NCI-H345 treated with DMSO at 0.1 percent for 48 hours (cell line): ENCODE measurements at regions not wholly inside any gene's neighbourhood (a gene's known extent, or its start where the extent isn't known, plus 50 kb on each side); places are given as distances from the start of the nearest gene placed in this dataset.

Experiments
- DNase-seq: peaks from one replicate; lab custom pipeline; 2025; ENCODE audit not compliant: unreplicated experiment; lab: John Stamatoyannopoulos, UW

DNA sequence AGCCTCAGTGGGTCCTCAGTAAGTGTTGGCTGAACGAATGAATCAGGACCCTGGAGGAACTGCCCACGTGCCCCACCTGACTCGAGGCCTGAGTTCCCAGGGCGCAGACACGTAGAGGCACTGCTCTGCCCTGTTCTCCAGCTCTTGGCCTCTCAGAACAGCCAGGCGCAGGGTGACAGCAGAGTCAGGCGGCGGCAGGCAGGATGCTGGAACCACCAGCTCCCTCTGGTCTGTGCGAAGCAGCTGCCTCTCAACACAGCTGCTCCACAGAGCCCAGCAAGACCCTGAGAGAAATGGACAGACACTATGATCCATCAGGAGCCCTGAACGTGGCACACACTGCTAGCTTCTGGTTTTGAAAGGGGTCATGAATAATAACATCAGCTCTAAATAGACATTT, 53.1 kb upstream of the BCO1 start:
- DNase-seq, result no peak

DNA sequence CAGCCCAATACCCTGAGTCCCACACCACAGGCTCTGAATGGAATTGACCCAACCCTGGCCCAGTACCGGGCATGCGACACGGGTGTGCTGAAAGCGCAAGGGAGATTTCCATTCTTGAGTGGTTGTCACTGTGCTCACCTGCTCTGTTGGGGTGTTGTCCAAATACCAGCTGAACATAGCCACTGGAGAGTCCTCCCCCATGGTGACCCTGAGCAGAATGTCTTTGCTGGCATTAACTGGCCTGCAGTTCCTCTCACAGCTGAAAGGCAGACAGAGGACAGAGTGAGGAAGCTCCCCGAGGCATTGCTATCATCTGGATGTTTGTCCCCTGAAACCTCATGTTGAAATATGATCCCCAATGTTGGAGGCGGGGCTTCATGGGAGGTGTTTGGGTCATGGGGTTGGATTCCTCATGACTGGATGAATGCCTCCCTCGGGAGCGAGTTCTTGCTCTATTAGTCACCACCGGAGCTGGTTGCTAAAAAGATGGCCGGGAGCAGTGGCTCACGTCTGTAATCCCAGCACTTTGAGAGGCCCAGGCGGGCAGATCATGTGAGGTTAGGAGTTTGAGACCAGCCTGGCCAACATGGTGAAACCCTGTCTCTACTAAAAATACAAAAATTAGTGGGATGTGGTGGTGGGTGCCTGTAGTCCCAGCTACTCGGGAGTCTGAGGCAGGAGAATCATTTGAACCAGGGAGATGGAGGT, 57.3 kb upstream of the BCO1 start:
- DNase-seq, result no peak

DNA sequence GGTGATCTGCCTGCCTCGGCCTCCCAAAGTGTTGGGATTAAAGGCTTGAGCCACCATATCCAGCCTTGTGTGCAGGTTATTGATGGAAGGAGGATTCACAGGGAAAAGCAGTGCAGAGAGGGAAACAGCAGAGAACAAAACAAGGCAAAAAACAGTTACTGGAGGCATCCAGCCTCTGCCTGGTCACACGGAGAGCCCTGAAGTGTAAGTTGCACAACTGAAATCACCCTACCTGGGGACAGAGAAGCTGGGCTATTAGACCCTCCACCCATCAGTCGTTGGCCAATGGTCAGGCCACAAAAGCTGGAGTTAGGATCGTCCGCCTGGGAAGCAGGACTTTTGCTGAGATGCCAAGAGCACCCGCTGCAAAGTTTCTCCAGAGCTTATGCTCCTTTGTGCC, 57.9 kb upstream of the BCO1 start:
- DNase-seq, result no peak

DNA sequence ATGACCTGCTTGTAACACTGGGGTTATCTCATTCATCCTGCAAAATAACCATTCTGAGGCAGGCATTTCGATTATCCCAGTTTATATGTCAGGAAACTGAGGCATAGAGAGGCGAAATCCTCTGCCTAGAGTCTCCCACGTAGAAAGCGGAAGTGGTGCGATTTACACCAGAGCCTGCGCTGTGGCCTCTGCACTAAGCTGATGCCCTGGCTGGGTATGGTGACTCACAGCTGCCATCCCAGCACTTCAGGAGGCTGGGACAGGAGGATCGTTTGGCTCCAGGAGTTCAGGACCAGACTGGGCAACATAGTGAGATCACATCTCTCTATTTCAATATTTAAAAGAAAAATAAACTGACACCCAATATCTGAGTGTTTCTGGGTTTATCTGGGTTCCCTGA, 59.3 kb upstream of the BCO1 start:
- DNase-seq, result no peak

DNA sequence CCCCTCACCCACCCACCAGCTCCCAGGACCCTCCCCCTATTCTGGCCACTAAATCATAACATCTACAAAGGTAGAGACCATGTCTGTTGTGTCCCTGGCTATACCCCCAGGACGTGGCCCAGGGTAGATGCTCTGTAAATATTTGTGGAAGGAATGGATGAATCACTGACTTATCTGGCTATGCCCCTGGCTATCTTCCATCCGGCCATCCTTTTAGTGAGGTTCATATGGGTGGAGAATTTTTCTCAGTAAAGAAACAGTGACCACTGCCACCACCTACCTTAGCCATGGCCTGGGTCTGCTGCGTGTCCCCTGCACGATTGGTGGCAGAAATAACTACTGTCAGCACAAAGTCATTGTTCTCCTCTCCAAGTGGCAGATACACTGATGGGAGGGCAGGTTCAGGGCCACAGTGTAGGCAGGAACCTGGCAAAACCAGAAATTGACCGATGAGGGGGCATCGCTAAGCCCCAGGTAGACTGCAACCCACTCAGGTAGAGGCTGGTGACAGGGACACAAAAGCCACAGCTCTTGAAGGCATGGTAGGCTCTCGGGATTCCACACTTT, 63.1 kb upstream of the BCO1 start:
- DNase-seq, result no peak

DNA sequence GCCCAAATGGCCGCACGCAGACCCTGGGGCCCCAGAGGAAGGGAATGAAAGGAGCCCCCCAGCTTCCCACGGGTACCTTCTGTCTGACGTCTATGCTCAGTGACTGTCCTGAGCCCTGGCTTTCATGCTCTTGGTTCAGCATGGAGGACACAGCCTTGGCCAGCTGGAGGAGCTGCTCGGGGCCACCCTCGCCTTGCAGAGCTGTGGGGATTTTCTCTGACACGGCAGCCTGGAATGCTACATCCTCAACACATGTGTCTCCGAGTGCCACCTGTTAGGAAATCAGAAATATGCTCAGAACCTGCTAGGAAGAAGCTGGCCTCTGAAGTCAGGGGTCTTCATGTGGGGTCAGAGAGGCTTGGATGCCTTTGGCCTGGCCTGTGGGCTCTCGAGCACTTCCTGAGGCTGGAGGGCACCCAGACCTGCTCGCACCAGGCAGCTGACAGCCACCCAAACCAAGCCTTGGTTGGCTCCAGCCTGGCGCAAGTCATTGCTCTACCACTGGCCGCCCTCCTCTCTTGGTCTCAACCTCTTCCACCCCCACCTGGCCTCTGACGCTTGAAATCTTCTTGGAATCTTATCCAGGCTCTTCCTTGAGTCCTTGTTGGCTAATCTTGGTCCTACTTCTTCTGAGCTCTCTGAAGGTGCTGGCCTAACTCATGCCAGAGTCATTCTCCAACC, 63.7 kb upstream of the BCO1 start:
- no peak for DNase-seq

DNA sequence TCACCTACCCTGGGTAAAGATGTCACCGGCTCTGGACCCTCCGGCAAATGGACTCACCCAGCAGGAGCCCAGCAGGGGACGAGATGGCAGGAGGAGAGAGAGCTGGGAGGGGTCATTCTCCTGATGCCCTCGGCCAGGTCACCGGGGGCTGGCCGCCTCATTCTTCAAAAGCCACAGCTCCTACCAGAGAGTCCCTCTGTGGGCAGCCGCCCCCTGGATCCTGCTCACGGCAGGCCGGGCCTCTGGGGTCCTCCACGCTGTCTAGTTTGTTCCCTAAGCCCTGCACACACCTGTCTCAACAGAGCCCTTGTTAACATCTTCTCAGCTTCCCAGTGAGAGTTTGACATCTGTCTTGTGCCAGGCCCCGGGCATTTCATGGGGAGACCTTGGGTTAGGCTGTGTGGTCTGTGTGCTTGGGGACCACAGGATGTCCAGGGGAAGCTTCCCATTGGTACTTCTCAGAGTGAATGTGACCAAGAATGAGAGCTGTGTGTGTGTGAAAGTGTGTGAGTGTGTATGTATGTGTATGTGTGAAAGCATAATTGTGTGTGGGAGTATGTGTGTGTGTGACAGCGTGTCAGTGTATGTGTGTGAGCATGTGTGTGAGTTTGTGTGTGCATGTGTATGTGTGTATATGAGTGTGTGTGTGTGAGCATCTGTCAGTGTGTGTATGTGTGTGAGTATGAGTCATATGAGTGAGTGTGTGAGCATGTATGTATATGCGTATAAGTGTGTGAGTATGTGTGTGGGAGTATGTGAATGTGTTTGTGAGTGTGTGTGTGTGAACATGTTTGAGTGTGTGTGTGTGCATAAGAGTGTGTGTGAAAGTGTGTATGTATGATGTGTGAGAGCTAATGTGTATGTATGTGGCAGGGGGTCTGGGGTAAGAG, 65.5 kb upstream of the BCO1 start:
- DNase-seq, result no peak

DNA sequence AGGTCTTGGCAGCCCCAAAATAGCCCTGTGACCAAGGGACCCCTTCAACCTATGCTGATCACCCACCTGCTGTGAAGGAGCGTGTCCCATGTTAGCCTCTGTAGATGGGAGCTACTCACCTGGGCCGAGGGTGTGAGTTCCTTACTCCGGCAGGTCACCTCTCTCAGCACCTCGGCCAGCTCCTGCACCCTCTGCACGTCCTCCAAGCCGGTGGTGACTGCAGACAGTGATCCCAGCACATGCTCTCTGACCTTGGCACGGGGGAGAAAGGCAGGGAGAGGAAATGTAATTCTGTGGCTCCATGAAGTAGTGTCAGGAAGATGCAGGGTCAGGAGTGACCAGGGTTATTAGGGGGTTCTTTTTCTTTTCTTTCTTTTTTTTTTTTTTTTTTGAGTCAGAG, 67.7 kb upstream of the BCO1 start:
- DNase-seq, result no peak

DNA sequence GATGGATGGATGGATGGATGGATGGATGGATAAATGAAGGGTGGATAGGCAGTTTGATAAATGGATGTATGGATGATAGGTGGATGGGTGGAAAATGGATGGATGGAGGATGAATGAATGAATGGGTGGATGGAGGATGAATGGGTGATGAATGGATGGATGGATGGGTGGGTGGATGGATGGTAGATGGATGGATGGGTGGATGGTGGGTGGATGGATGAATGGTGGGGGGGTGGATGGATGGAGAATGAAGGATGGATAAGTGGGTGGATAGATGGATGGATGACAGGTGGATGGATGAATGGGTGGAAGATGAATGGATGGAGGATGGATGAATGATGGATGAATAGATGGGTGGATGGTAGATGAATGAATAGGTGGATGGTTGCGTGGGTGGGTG, 70.1 kb upstream of the BCO1 start:
- DNase-seq, result no peak

DNA sequence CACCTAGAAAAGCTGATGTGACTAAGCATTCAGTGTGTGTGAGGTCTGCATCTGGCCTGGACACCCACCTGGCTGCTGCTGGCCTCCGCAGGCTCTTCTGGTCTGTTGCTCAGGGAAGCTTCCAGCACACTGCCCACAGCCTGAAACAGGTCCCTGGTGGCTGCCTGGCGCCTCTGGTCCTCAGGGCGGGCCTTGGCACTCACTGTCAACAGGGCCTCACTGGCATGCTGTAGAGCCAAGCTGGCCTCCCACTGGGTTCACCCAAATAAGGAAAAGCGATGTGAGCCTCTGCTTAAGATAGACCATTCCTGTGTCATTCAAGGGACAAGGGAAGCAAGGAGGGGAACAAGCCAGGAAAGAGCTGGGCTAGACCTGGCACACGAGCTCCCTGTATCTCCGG, 70.6 kb upstream of the BCO1 start:
- DNase-seq, result no peak

DNA sequence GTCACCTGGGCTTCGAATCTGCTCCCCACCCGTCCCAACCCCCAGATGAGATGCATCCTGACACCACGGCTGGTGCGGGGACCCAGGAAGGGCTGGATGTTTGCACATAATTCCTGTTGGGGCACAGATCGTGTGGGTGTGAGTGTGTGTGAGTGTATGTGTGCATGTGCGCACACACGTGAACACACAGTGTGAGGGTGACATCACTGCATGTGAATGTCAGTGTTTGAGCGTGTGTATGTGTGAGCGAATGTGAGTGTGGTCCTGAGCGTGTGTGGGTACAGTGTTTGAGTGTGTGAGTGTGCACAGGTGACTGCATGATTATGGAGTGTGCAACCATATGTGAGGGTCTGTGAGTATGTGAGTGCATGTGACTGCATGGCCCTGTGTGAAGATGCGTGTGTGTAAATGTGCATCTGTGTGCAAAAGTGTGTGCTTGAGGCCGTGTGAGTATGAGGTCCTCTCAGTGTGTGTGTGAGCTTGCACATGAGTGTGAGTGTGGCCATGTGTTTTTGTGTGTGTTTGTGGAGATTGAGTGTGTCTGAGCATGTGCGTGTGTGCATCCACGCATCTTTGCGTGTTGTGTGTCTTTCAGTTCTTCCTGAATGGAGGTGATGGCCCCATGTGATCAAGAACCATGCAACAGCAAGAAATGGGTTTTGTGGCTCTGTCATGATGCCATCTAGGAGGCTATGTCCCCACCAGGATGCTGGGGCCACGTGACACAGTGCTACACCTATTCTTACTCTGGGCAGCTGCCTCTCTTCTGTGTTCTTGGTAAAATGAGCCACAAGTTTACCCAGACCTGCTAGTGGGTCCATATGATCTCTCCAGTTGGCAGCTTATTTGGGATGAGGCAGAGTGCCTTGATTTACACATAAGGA, 70.5 kb upstream of the GCSH start:
- no peak for DNase-seq

DNA sequence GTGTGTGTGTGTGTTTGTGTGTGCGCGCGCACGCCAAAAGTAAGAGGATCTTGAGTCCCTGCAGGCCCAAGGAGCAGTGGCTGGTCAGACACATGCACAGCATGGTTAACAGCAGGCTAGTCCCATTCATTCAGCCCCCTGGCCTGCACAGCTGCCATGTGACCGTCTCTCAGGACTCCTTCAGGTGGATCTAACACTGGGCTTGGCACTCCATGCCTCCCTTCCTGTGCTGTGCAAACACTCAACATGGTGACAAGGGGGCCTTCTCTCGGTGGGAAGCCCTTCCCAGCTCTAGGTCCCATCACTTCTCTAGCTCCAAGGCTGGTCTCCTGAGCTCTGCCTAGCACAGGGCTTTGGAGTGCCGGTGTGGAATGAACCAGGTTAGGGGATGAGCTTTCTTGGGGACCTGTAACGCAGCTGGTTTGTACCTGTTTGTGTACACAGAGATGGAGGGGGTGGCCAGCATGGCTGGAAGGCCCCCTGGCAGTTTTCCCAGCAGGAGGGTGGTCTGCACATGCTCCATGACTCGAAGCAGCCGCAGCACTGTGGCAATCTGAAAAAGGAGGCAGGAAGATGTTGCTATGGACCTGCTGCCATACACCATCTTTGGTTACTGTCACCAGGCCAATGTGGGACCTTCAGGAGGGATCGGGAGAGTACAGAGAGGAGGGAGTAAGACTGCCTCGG, 69.4 kb upstream of the GCSH start:
- no peak for DNase-seq

DNA sequence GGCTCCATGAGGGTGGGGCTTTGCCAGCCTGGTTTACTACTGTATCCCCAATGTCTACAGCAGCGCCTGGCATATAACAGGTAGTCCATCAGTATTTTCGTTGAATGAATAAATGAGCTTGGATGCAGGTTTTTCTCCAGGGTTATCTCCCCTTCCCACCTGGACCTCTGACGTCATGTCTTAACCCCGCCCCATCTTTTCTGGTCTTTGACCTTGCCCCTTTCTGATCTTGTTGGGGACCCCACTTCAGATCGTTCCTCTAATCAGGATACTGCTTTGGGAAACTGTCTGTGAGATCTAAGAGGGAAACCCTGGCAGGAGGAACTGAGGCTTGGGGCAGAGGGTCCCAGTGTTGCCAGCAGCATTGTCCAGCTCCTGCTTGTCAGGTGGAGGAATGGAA, 68.8 kb upstream of the GCSH start:
- no peak for DNase-seq

DNA sequence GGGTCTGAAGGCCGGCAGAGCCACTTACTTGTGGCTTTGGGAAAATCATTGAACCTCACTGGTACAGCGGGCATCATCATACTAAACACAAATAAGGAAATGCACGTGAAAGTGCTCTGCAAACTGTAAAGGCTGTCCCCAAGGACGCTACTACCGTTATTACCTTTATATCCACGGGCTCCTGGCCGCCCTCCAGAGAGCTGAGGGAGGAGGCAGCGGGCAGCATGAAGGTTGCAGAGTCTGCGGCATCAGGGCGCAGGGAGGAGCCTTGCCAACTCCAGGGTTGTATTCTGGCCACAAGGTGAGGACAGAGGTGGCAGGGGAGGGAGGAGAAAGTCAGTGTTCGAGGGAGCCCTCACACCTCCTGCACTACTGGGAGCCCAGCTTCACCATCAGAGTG, 68.3 kb upstream of the GCSH start:
- DNase-seq, result no peak

DNA sequence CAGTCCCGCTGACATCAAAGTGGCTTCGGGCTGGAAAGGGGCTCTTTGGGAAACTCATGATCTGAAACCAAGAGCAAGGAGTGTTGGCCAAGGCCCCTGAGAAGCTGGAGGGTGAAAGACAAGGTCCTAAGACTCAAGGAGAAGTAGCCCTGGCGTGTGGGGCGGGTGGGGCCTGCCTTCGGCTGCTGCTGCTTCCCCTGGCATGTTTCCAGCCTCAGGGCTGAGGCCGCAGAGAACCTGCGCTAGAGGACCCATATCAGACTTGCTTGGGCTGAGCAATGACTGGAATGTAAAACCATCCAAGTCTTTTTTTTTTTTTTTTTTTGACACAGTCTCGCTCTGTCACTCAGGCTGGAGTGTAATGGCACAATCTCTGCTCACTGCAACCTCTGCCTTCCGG, 67.5 kb upstream of the GCSH start:
- DNase-seq, result no peak

DNA sequence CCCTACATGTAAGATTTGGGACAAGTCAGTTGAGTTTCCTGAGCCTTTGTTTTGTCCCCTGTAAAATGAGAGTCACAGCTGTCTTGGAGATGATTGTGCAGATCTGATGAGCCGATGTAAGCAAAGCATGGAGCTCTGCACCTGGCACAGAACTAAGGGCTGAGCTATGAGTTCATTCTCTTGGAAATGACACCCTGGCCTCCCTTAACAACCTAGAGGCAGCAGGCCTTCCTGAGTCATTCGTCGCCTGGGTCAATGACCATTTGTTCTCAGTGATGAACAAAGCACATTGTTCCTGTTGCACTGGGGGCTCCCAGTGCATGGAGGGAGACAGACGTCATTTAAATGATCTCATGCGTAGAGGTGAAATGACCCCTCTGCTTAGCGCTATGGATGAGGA, 62.8 kb upstream of the GCSH start:
- peak; percentile 10 for DNase-seq

DNA sequence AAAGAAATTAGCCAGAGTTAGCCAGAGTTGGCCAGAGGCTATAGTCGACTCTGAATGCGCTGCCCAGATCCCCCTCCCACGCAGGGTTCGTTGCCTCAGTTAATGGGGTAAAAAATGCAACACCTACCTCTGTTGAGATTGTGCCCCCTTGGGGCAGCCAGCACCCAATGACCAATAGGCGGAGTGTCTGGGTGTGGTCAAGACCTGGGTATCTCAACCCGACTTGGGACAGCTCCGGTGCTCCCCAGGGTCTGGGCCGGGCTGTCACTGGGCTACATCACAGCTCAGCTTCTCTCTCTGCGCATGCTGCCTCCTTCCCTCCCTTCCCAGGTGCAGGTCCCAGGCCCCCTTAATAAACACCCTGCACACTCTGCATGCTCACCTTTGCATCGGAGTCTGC, 59.6 kb upstream of the GCSH start:
- DNase-seq, result no peak

DNA sequence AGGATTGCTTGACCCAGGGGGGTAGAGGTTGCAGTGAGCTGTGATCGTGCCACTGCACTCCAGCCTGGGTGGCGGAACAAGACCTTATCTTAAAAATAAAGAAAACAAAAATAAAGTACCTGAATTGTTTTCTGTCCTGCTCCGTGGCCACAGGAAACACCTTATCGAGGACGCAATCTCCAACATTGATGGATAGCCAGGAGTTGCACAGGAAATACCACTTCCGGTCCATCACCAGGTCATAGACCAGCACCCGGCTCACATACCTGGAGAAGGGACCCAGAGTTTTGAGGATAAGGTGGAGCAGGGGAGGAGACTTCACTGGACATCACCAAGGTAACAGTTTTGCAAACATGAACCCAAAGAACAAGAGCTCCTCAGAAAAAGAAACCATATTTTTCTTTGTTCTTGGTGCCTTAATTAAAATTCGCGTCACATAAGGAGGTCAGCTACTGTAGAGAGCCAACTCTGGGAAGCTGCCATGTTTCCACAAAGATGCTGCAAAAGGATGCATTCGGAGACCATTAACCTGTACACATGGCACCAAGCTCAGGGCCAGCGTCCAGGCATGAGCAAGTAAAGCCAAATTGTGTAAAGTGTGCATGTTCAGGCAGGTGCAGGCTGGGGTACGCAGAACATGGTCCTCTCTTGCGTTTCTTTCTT, 55.6 kb upstream of the GCSH start:
- DNase-seq, result no peak

DNA sequence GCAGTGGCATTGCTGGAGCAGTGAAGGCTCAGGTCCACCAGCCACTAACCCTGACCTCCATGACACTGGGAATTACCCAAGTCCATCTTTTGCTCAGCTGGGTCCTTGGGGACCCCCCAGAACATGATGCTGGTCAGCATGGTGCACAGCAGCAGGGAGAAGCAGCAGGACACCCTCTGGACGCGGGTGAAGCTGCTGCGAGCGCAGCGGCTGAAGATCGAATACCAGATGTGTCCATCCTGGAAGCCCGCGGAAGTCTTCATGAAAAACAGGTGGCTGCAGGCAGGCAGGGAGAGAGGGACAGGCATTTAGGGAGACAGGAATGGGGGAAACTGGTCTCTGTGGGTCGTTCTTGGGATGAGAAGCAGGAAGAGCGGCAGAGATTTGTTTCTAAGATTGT, 53.4 kb upstream of the GCSH start:
- no peak for DNase-seq

DNA sequence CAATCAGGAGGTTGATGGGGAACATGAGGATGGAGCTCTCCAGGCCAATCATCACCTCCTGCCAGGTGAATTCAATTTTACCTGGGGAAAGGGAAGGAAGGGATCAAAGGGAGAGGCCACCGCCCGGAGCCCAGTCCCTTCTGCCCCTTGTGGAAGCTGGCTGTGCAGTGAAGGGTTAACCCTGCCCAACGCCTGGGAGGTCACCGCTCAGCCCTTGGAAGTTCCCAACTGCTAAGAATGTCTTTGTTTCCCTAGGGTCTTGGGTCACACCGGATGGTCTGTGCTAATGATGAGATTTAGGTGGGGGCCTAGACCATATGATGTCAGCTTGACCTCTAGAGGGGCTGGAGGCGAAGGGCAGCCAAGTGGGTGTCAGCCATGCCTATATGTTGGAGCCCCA, 52.1 kb upstream of the GCSH start:
- DNase-seq, result no peak
